OCI-LY3 (cell line): ENCODE measurements at regions not wholly inside any gene's neighbourhood (a gene's known extent, or its start where the extent isn't known, plus 50 kb on each side); places are given as distances from the start of the nearest gene placed in this dataset.

ENCODE experiments used
- H2AFZ ChIP-seq: fragments of 200-600, 300-600 bp; shearing (Covaris generic); 2 replicates; pipeline ENCODE4 v1.6.0; 2014; ENCODE audit warnings: antibody characterized with exemption, low read depth, low read length
- H3K27ac ChIP-seq: fragments of 200-600, 300-600 bp; sonication (generic); 2 replicates; pipeline ENCODE4 v1.5.1; 2014; ENCODE audit warnings: mild to moderate bottlenecking, low read length, moderate library complexity, mixed read lengths
- H3K27me3 ChIP-seq: fragments of 200-600, 300-600 bp; sonication (generic); 2 replicates; pipeline ENCODE4 v1.6.1; 2014; ENCODE audit warnings: low read depth, low read length, mixed read lengths
- H3K36me3 ChIP-seq: fragments of 200-600, 300-600 bp; sonication (generic); replicated peaks from 2 replicates; pipeline ENCODE3; 2014; ENCODE audit warnings: low read depth, low read length, mixed read lengths
- H3K4me1 ChIP-seq: fragments of 300-600, 200-600 bp; sonication (generic); 2 replicates; pipeline ENCODE4 v1.6.1; 2014; ENCODE audit warnings: low read length, mixed read lengths
- H3K4me2 ChIP-seq: fragments of 200-600, 300-600 bp; sonication (generic); 2 replicates; pipeline ENCODE4 v1.6.1; 2014; ENCODE audit warnings: low read length, mixed read lengths
- H3K4me3 ChIP-seq: fragments of 300-600, 200-600 bp; sonication (generic); 2 replicates; pipeline ENCODE4 v1.5.1; 2014; ENCODE audit warnings: antibody characterized with exemption, mild to moderate bottlenecking, low read length, moderate library complexity
- H3K79me2 ChIP-seq: fragments of 300-600, 200-600 bp; shearing (Covaris generic); 2 replicates; pipeline ENCODE4 v1.6.1; 2014; ENCODE audit warnings: mild to moderate bottlenecking, low read length, mixed read lengths
- H3K9ac ChIP-seq: fragments of 300-600, 200-600 bp; shearing (Covaris generic); 2 replicates; pipeline ENCODE4 v1.6.0; 2014; ENCODE audit warnings: mild to moderate bottlenecking, low read length, moderate library complexity
- H3K9me3 ChIP-seq: fragments of 200-600, 300-600 bp; shearing (Covaris generic); 2 replicates; pipeline ENCODE4 v1.6.1; 2014; ENCODE audit warnings: low read length, mixed read lengths; ENCODE audit not compliant: insufficient read depth
- H4K20me1 ChIP-seq: fragments of 200-600, 300-600 bp; sonication (generic); 2 replicates; pipeline ENCODE4 v1.6.1; 2016; ENCODE audit warnings: low read length, mixed read lengths; ENCODE audit not compliant: insufficient read depth
- CTCF ChIP-seq: fragments of 200-600, 300-600 bp; sonication (generic); IDR thresholded peaks from 2 replicates; pipeline ENCODE4 v1.5.1; 2014; ENCODE audit warnings: antibody characterized with exemption, low read length, low read depth
- EZH2phosphoT487 ChIP-seq: fragments of 200-600 bp; shearing (Covaris generic); IDR thresholded peaks from 2 replicates; pipeline ENCODE4 v1.6.1; 2018; ENCODE audit warnings: antibody characterized with exemption, mixed run types, low read depth

GRCh38 chr13:109625156-109625555 lies 161.2 kb downstream of the IRS2 start:
- no peaks in the 10 kb centered on the region for H3K36me3 ChIP-seq
- no peaks in the 10 kb centered on the region for H4K20me1 ChIP-seq
- H3K9ac ChIP-seq = no peak overlapping the region
- no peaks in the 10 kb centered on the region for H3K9me3 ChIP-seq
- no peak overlapping the region for H3K27ac ChIP-seq
- no peak overlapping the region for H2AFZ ChIP-seq
- H3K4me3 ChIP-seq = no peak overlapping the region
- no peak for TF ChIP-seq CTCF
- TF ChIP-seq EZH2phosphoT487 = no peak
- H3K4me1 ChIP-seq = 0 out of 2 replicates have a peak, but pooled peaks cover 3% of the 10 kb centered on the region
- no peaks in the 10 kb centered on the region for H3K27me3 ChIP-seq
- no peak overlapping the region for H3K4me2 ChIP-seq
- no peaks in the 10 kb centered on the region for H3K79me2 ChIP-seq

- Histone ChIP-seq H4K20me1 (no peaks in the 10 kb centered on the region), H3K9ac (no peak overlapping the region), H3K79me2 (no peaks in the 10 kb centered on the region), H3K9me3 (no peaks in the 10 kb centered on the region), H2AFZ (no peak overlapping the region), H3K36me3 (no peaks in the 10 kb centered on the region), H3K4me2 (no peak overlapping the region), H3K27ac (no peak overlapping the region), H3K4me1 (0 out of 2 replicates have a peak, but pooled peaks cover 3% of the 10 kb centered on the region), H3K4me3 (no peak overlapping the region), H3K27me3 (no peaks in the 10 kb centered on the region)
- TF ChIP-seq CTCF (no peak), EZH2phosphoT487 (no peak)
Measured at GRCh38 chr13:109622006-109622405, 164.4 kb downstream of the IRS2 start.

GRCh38 chr13:109615721-109616420 lies 170.5 kb downstream of the IRS2 start:
- H3K79me2 ChIP-seq = no peaks in the 10 kb centered on the region
- no peak overlapping the region for H2AFZ ChIP-seq
- no peak overlapping the region for H3K4me3 ChIP-seq
- H3K27me3 ChIP-seq = 0 out of 2 replicates have a peak, but pooled peaks cover 4% of the 10 kb centered on the region
- TF ChIP-seq EZH2phosphoT487 (no peak), CTCF (no peak)
- H4K20me1 ChIP-seq = no peaks in the 10 kb centered on the region
- no peak overlapping the region for H3K9ac ChIP-seq
- no peaks in the 10 kb centered on the region for H3K9me3 ChIP-seq
- H3K4me2 ChIP-seq = no peak overlapping the region
- no peak overlapping the region for H3K27ac ChIP-seq
- 0 out of 2 replicates have a peak, but pooled peaks cover 3% of the 10 kb centered on the region for H3K4me1 ChIP-seq
- no peaks in the 10 kb centered on the region for H3K36me3 ChIP-seq

GRCh38 chr13:109611912-109612691 lies 174.3 kb downstream of the IRS2 start:
- no peak overlapping the region for H3K4me2 ChIP-seq
- no peaks in the 10 kb centered on the region for H4K20me1 ChIP-seq
- no peaks in the 10 kb centered on the region for H3K79me2 ChIP-seq
- TF ChIP-seq EZH2phosphoT487 = no peak
- TF ChIP-seq CTCF = no peak
- H3K36me3 ChIP-seq = no peaks in the 10 kb centered on the region
- H3K4me3 ChIP-seq = no peak overlapping the region
- no peaks in the 10 kb centered on the region for H3K4me1 ChIP-seq
- no peak overlapping the region for H2AFZ ChIP-seq
- 0 out of 2 replicates have a peak, but pooled peaks cover 4% of the 10 kb centered on the region for H3K27me3 ChIP-seq
- no peaks in the 10 kb centered on the region for H3K9me3 ChIP-seq
- no peak overlapping the region for H3K27ac ChIP-seq
- H3K9ac ChIP-seq = no peak overlapping the region
